Hematopoietic multipotent progenitor cell treated with erythropoietin and hydrocortisone succinate and interleukin-3 and kit ligand, for 4 days (in vitro differentiated cells): ENCODE measurements at regions not wholly inside any gene's neighbourhood (a gene's known extent, or its start where the extent isn't known, plus 50 kb on each side); places are given as distances from the start of the nearest gene placed in this dataset.

Experiments used
- DNase-seq: peaks from one replicate; pipeline ENCODE4 v3.0.0-alpha.2; 2015

DNA sequence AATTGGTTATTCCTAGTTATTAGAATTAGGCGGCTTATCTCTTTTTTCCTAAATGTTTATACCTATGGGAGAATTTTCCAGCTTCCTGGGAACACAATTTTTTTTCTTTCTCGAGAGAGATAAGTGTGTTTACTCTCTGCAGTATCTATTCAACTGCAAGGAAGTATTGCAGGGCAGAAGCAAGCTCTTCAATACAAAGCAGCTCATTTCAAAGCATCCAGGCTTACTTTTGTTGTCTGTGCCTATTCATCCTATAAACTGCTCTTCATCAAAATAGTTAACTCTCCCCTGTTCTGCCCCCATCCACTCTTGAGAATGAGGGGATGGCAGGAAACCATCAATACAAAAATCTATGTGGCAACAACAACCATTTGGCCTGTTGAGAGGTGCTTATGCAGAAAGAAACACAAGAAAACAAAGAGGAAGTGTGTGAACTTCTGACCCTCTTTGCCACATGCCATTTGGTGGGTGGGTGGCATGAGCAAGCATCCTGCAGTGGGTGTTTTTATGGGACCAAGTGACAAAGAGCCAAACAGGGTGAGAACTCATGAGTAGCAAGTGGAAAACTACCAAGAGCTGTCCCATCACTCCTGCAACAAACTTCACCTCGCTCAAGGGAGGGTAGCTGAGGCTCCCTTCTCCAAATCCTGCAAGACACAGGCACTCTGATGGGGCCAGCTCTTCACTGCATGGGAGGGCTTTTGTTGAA is 50.6 kb upstream of the MRPS6 start:
- peak; percentile 71 for DNase-seq

DNA sequence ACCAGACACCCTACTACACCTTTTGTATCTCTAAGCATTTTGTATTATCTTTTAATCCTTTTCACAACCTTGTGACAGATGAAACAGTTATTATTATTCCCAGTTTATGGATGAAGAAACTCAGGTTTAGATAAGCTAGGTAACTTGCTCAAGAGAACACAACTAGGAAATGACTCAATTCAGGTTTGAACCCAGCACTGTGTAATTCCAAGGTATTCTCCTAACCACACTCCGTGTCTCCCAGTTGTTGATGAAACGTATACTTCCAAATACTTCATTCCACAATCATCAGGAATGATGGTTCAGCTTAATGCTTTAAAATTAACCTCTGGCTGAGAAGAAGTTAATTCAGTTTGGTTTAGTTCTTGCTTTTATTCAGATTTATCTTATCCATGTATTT is 51.7 kb upstream of the MRPS6 start:
- no peak for DNase-seq

DNA sequence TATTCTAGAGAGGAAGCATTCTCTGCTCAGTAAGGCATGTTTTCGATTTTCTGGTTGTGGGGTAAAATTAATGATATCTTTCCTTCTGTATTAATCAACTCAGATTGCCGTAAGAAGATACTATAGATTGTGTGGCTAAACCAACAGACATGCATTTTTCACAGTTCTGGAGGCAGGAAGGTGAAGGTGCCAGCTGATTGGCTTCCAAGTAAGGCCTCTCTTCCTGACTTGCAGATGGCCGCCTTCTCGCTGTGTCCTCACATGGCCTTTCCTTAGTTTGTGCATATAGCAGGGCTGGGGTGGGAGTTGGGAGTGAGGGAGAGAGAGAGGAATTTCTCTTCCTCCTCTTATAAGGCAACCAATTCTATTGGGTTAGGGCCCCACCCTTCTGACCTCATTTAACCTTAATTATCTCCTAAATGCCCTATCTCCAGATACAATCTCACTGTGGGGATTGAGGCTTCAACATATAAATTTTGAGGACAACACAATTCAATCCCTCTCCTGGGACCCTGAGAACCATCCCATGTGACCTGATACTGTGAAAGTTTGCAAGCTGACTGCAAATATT is 52.3 kb upstream of the MRPS6 start:
- DNase-seq, result no peak

DNA sequence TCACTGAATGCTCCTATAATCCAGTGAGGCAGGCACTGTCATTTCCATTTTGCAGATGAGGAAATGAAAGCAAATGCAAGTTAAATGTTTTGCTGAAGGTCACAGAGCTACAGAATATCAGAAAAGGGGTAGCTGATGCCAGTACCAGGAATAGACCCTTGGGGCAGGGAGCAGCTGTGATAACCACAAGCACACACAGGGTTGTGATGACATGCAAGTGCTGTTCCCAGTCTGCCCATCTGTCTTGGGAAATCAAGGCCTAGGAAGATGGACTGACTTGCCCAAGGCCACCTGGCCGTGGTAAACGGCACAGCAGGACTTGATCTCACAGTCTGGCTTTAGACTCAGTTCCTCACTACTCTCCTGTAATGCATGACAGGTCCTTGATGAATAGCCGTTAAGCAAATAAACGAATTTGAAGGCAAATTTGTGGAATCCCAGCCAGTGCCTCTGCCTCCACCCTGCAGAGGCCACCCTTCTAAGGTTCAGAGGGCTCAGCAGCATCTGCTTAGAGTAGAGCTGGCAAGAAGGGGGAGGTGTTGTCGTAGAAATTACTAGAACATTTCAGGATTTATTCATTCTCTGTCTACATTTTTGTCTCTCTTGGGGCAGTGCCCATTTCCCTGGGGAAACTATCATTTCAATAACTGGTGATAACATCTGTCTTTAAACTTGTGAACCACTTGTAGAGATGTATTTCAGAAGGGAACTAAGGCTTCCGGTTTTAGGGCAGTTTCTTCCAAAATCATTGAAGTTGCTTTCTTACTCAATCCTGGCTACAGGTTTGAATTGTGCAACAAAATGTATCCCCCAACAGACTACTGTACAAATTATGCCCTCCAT is 53.2 kb upstream of the MRPS6 start:
- DNase-seq, result peak; percentile 67

DNA sequence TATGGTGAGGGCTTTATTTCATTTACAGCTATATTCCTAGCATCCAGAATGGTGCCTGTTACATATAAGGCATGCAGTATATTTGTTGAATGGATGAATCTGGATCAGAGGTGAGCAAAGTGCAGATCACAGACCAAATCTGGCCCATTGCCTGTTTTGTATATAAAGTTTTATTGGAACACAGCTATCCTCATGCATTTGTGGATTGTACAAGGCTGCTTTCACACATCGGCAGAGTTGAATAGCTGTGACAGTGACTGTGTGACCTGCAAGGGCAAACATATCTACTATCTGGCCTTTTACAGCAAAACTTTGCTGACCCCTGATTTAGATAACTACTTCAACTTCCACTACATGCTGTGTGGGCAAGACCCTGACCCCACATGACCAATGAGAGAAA is 54.0 kb upstream of the MRPS6 start:
- no peak for DNase-seq

DNA sequence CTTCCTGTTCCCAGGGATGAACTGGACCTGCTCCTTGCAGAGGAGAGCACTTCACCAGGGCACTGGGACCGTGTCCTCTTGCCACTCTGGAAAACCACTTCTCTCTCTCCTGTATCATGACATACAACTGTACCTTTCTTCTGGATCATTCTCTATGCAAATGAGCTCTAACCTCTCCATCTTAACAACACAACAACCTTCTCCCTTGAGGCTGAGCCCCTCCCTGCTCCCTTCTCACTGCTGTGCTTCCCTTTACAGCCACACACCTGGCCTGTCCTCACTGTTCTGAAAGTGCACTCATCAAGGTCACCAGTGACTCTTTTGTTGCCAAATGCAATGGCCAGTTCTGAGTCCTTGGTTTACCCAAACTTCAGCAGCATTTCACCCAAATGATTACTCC is 54.5 kb upstream of the MRPS6 start:
- DNase-seq, result no peak

DNA sequence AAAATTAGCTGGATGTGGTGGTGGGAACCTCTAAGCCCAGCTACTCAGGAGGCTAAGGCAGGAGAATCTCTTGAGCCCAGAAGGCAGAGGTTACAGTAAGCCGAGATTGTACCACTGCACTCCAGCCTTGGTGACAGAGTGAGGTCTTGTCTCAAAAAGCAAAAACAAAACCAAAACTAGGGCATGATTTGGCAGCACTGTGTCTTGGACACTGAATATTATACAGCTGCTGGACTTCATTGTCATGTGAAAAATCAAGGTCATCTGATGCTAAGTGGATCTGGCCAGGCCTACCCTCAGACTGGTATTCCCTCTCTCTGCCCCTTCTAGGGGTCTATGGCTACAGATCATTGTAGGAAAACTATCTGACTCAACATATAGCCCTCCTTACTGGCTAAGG is 55.2 kb upstream of the MRPS6 start:
- DNase-seq, result no peak

DNA sequence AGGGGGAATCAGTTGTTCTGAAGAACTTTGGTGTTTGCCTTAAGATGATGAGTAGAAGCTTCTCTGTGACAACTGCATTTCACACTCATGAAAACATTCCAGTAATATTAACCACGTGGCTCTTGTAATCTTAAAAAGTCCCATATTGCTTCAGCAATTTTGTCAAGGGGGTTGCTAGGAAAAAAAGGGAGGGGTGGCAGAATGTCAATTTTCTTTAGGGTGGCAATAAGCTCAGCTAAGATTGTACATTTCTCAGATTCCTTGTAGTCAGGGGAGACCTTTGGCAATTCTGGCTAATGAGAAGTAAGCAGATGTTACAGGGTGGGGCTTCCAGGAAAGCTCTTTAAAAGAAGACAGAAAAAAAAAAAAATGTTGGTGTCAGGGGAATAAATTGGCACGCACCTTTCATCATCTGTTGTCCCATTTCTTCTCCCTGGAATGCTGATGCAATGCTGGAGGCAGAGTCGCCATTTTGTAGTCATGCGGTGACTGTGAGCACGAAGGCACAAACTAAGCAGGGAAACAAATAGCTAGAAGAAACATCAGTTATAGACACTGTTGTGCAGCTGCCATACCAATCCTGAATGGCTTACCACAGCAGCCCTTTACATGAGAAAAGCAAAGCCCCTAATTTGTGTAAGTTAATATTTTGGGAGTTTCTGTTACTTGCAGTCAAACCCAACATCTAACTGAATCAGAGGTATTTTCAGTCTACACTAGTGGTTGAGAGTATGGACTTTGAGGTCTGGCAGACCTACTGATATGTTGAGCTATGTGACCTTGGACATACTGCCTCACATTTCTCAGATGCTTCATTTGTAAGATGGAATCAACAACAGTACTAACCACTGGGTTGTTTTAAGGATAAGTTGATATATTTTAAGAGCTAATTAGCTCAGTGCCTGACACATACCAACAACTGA is 56.1 kb upstream of the MRPS6 start:
- DNase-seq, result no peak

DNA sequence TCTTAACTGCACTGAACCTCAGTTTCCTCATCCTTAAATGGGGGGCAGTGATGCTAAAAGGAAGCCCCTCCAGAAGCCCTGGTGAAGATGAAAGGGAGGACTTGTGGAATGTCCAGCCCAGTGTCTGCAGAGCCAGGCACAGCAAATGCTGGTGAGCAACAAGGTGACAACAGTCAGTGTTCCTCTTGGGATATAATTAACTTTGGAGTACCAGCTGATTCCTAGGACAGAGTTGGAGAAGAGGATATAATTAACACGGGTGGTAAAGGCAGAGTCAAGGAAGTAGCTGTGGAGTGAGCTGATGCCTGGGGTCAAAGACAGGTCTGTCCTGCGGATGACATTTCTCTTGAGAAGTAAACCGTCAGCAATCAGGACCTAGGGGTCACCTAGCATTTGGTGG is 60.7 kb upstream of the MRPS6 start:
- no peak for DNase-seq

DNA sequence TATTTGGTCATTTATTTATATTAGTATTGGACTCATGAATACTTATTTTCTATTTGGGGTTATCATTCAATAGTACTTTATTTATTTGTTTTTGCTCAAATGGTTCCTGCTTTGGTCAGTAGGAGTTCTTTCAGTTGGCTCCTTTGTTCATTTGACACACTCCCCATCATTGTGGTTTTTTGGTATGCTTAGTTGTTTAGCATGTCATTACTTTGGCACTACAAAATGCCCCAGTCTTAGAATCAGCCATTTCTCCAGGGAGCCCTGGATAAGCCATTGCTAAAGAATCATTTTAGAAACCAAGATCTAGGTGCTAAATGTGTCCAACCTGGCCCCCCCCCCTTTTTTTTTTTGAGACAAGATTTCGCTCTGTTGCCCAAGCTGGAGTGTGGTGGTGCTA is 61.7 kb upstream of the MRPS6 start:
- no peak for DNase-seq

DNA sequence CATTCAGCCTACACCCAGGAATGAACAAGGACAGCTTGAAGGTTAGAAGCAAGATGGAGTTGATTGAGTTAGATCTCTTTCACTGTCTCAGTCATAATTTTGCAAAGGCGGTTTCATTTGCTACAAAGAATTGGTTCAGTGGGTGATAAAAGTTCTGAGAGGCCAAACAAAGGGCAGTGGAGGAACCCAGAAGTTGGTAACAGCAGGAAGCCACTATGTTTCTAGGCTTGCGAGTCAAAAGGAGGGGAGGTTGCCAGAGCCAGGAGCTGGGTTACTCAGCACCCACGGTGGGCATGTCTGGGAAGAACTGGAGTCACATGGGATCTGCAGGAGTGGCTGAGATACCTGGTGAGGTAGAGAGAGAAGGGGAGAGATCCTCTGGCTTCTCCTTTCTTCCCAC is 64.2 kb upstream of the MRPS6 start:
- no peak for DNase-seq

DNA sequence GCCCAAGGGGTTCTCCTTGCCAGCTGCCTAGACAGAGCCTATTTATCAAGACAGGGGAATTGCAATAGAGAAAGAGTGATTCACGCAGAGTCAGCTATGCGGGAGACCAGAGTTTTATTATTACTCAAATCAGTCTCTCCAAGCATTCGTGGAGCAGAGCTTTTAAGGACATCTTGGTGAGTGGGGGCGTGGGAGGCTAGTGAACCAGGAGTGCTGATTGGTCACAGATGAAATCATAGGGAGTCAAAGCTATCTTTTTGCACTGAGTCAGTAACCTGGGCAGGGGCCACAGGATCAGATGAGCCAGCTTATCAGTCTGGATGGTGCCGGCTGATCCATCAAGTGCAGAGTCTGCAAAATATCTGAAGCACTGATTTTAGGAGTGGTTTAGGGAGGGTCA is 64.8 kb upstream of the MRPS6 start:
- no peak for DNase-seq

DNA sequence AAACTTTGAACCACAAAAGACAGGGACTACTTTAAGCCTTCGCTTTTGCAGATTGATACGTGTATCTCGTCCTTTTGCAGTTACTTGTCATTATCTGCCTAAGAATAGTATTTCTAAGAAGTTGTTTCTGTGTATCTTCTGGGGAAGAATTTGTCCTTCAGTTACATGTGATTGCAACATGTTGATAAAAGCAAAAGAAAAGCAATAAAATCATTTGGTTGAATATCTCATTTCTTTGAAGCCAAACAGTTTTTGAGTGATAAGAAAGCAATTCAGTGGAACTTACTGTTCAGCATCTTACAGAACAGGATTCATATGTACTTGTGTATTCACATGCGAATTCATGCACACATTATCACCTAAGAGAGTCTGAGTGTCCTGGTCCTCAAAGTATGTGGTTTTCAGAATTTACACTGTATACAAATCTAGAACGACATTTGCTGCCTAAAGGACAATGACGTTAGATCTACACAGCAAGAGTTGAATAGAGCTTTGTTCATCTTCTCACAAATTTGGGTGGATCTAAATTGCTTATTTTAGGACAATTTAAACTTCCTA is 66.7 kb upstream of the MRPS6 start:
- no peak for DNase-seq

DNA sequence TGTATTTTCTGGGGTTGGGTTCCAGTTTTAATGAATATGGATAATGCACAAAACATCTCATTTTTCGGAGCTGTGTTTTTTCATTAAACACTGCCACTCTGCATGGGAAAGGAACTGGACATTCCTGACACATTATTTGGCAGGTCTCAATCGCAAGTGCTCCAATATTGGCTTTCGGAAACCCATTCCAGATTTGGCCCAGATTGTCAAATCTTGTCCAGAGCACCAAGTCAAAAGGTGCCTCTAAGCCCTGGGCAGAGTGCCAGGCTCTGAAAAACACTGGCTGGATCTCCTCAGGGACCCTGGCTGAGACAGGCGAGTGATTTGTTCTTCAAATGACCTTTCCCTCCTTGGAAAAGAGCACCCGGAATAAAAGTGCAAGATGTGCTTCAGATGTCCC is 68.4 kb upstream of the MRPS6 start:
- DNase-seq, result no peak

DNA sequence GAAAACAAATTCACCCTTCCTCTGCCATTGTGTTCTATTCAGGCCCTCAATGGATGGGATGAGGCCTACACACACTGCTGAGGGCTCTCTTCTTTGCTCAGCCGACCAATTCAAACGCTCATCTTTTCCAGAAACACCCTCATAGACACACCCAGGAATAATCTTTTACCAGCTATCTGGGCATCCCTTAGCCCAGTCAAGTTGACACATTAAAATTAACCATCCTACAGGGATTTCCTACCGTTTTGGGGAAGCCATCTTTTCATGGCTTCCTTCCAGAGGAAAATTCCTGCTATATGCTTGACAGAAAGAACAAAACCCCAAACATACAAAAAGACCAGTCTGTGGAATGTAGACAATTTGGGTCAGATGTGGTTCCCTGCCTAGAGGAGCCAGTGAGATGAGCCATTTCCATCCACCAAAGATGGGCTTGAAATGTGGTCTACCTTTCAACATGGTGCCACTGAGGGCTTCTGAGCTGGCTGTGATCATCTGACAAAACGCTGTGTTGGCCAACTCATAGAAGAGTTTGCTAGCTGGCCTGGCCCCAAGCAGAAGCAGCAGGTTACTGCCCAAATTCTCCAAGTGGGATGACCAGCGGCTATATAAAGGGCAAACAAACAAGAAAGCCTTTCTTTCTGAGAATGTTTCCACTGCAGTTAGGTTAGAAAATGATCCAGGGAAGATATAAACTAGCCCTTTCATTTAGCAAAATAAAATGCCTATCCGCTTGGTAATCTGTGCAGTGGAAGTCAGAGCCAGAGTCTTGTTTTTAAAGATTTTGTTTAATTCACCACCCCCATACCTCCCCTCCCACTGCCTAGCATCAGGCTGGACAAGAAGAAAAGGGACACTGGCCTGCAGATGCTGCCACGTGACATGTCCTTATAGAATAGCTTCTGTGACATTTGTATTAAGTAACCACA is 69.1 kb upstream of the MRPS6 start:
- no peak for DNase-seq

DNA sequence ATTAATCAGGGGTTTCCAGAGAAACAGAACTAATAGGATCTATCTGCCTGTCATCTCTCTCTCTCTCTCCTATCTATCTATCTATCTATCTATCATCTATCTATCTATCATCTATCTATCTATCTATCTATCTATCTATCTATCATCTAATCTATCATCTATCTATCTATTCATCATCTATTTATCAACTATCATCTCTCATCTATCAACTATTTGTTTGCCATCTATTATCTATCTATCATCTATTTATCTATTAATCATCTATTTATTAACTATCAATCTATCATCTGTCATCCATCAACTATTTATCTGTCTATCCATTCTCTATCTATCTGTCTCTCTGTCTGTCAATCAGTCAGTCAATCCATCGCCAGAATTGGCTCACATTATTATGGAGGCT is 70.0 kb upstream of the MRPS6 start:
- DNase-seq, result no peak

DNA sequence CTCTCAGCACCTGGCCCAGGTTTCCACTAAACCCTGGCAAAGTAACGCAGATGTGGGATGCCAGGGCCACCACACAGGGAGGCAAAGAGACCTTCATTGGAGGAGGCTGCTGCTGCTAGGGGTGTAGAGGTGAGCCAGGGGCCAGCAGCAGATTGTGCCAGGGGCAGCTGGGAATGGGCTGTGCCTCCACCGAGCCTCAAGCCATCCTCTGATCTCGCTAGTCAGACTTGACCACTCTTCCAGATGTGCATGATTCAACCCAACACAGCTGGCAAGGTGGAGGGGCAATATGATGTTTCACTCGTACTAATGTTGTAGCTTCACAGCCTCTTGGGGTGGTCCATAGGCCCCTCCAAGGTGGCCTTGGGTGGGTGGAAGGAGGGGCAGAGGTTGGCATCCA is 73.0 kb upstream of the MRPS6 start:
- no peak for DNase-seq

DNA sequence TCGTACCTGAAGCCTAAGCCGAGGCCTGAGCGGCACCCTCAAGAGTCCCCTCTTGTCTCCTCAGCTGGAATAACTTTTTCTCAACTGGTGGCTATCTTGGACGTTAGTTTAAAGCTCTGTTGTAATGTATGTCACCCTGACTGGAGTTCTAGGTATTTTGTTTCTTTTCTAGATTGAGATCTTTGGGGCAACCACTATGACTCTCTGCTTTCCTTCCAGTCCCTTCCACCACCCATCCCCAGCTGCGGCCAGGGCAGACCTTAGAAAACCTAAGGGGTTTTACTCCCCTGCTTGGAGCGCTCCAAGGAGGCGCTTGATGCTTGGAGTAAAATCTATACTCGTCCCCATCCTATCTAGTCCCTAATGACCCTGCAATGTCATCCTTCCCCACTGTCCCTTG is 74.6 kb upstream of the MRPS6 start:
- peak; percentile 37 for DNase-seq

DNA sequence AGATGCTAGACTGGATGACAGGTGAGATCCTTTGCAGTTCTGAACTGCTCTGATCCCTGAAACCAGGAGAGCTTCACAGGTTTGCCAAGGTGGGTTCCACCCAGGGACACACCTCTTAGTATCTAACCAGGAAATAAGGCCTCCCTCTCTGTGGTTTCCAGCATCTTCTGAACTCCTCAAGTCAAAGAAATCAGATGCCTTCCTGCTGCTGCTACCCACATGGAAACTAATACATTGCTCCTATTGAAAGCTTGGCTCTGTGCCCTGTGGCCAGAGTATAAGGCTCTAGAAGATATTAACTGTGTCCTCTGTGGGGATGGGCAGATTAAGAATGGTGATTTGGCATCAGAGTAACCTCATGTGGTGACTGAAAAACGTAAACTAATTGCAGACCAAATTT is 75.0 kb upstream of the MRPS6 start:
- DNase-seq, result peak; percentile 53

DNA sequence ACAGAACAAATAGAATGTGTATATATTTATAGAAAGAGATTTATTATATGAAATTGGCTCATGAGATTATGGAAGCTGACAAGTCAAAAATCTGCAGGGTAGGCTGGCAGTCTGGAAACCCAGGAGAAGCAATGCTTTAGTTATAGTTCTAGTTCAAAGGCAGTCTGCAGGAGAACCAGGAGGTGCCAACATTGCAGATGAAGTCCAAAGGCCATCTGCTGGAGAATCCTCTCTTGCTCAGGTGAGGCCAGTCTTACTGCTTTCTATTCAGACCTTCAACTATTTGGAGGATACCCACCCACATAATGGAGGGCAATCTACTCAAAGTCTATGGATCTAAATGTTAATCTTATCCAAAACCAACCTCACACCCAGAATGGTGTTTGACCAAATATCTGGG is 75.9 kb upstream of the MRPS6 start:
- no peak for DNase-seq

DNA sequence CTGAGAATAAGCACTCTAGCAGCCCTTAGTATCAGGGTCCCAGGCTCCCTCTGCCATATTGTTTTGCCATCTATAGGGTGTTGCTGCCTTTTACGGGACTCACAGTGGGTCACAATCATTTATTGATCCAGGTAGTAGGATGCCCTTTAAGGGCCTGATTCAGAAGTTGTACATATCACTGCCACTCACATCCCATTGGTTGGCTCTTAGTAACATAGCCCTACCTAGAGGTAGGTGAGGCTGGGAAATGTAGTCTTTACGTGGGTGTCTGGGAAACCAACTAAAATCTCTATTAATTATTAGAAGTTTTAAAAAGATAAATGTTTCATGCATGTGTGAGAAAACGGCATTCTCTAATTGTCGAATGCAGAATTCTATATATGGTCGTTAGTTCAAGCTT is 78.8 kb upstream of the ATP5PO start:
- no peak for DNase-seq
